ENCODE measurements at regions not wholly inside any gene's neighbourhood (a gene's known extent, or its start where the extent isn't known, plus 50 kb on each side); places are given as distances from the start of the nearest gene placed in this dataset.

DNA sequence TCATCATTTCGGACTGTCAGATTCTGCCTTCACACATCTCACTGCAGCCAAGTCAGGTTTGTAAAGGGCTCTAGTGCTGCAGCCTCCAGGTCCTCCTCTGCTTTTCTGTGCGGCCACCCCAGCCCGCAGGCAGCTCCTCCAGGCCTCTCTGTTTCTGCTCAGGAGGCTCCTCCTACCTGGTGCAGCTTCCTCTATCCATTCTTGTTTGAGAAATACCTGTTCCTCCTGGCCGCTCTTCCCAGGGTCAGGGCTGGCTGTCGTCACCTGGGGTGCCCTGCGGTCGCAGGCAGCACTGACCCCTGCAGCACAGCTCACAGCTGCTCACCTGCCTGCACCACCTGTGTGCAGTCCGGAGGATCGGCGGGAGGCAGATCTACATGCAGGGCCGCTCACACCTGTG, 387.7 kb upstream of the IRX4 start:
- H4K20me1 ChIP-seq (ENCODE audit: insufficient read depth), result no peaks in the 10 kb centered on the region
- H3K79me2 ChIP-seq (ENCODE audit: insufficient read depth, low read depth), result no peaks in the 10 kb centered on the region
- no peak overlapping the region for H3K4me3 ChIP-seq (IDR thresholded peaks at IDR 0.05; ENCODE audit: insufficient read depth, low read depth, low read length)
- H3K9ac ChIP-seq, result no peak overlapping the region
- no peak overlapping the region for H3K27ac ChIP-seq
- TF ChIP-seq, protein P1, sequence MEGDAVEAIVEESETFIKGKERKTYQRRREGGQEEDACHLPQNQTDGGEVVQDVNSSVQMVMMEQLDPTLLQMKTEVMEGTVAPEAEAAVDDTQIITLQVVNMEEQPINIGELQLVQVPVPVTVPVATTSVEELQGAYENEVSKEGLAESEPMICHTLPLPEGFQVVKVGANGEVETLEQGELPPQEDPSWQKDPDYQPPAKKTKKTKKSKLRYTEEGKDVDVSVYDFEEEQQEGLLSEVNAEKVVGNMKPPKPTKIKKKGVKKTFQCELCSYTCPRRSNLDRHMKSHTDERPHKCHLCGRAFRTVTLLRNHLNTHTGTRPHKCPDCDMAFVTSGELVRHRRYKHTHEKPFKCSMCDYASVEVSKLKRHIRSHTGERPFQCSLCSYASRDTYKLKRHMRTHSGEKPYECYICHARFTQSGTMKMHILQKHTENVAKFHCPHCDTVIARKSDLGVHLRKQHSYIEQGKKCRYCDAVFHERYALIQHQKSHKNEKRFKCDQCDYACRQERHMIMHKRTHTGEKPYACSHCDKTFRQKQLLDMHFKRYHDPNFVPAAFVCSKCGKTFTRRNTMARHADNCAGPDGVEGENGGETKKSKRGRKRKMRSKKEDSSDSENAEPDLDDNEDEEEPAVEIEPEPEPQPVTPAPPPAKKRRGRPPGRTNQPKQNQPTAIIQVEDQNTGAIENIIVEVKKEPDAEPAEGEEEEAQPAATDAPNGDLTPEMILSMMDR (conservative IDR thresholded peaks at IDR 0.05; ENCODE audit: low read depth, low read length), result no peak
- H3K4me1 ChIP-seq (ENCODE audit: low read depth, poor library complexity, severe bottlenecking), result no peaks in the 10 kb centered on the region
- H2AFZ ChIP-seq (ENCODE audit: low read depth), result no peak overlapping the region
- H3K27me3 ChIP-seq (ENCODE audit: insufficient read depth, low read depth), result no peaks in the 10 kb centered on the region
- H3K4me2 ChIP-seq, result no peak overlapping the region
- H3K36me3 ChIP-seq (ENCODE audit: insufficient read depth), result no peaks in the 10 kb centered on the region

DNA sequence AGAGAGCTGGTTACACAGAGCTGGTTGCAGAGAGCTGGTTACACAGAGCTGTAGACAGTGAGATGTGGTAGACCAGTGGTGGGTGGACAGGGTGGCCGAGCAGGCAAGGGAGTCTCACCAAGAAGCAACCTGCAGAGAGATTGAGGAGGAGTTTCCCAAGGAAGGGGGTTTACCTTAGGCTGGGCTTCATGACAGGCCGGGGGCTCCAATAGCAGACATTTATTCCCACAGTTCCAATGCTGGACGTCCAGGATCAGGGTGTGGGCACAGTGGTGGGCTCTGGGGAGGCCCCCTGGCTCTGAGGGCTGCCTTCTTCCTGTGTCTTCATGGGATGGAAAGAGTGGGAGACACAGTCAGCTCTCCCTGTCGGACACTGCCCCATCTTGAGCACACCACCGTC, 386.9 kb upstream of the IRX4 start:
- Histone ChIP-seq H3K4me2 (no peak overlapping the region), H3K4me3 (IDR thresholded peaks at IDR 0.05; ENCODE audit: insufficient read depth, low read depth, low read length) (no peak overlapping the region), H4K20me1 (ENCODE audit: insufficient read depth) (no peaks in the 10 kb centered on the region), H3K9ac (no peak overlapping the region), H3K27ac (no peak overlapping the region), H3K27me3 (ENCODE audit: insufficient read depth, low read depth) (no peaks in the 10 kb centered on the region), H2AFZ (ENCODE audit: low read depth) (no peak overlapping the region), H3K79me2 (ENCODE audit: insufficient read depth, low read depth) (no peaks in the 10 kb centered on the region), H3K36me3 (ENCODE audit: insufficient read depth) (no peaks in the 10 kb centered on the region), H3K4me1 (ENCODE audit: low read depth, poor library complexity, severe bottlenecking) (no peaks in the 10 kb centered on the region)
- TF ChIP-seq, protein P1 (conservative IDR thresholded peaks at IDR 0.05; ENCODE audit: low read depth, low read length), result no peak

DNA sequence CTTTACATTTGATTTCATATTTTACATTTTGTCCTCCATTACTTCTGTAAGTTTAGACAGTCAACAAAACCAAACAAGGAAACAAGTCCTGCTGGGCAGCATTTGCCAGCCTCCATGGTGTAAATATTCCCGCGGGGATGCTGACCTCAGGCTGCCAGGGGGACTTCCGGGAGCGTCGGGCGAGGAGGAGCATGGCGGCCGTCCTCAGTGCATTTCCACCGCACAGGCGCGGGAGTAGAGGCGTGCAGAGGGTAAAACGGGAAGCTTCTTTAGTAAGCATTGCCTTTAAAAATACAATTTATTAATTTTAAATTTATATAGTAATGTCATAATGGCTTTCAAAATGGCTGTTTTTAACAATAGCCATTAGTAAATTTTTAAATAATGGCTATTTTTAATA, 385.3 kb upstream of the IRX4 start:
- TF ChIP-seq, protein P1 (conservative IDR thresholded peaks at IDR 0.05; ENCODE audit: low read depth, low read length), result no peak
- H3K27ac ChIP-seq, result no peak overlapping the region
- H3K4me3 ChIP-seq (IDR thresholded peaks at IDR 0.05; ENCODE audit: insufficient read depth, low read depth, low read length), result no peak overlapping the region
- no peaks in the 10 kb centered on the region for H3K4me1 ChIP-seq (ENCODE audit: low read depth, poor library complexity, severe bottlenecking)
- H4K20me1 ChIP-seq (ENCODE audit: insufficient read depth), result no peaks in the 10 kb centered on the region
- H3K36me3 ChIP-seq (ENCODE audit: insufficient read depth), result no peaks in the 10 kb centered on the region
- no peaks in the 10 kb centered on the region for H3K27me3 ChIP-seq (ENCODE audit: insufficient read depth, low read depth)
- H3K9ac ChIP-seq, result no peak overlapping the region
- no peak overlapping the region for H3K4me2 ChIP-seq
- H2AFZ ChIP-seq (ENCODE audit: low read depth), result no peak overlapping the region
- H3K79me2 ChIP-seq (ENCODE audit: insufficient read depth, low read depth), result no peaks in the 10 kb centered on the region

DNA sequence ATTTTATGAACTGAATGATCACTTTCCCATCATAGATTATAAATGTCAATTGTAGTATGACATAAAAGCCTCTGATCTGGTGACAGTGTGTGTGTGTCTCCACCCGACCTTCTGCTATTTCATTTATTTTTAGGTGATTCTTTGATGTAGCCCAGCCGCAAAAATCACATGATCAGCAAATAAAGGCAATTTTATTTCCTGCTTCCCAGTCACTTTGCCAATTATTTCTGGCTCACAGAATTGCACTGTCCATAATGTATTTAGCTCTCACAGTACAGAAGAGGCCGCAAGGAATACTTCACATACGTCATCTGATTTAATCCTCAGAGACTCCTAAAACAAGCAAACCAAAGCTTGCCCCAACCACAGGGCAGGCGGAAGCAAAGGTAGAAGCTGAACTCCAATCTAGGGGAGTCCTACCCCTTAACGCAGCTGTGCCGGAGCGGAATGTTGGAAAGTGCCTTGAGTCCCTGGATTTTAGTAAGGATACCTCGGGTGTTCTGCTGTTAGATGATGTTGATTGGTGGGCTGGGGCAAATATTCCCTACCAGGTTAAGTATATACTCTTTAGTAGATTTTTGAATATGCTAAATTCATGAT, 384.0 kb upstream of the IRX4 start:
- Histone ChIP-seq H3K36me3 (ENCODE audit: insufficient read depth) (no peaks in the 10 kb centered on the region), H3K27ac (no peak overlapping the region), H3K9ac (no peak overlapping the region), H2AFZ (ENCODE audit: low read depth) (no peak overlapping the region), H3K79me2 (ENCODE audit: insufficient read depth, low read depth) (no peaks in the 10 kb centered on the region), H3K4me1 (ENCODE audit: low read depth, poor library complexity, severe bottlenecking) (no peaks in the 10 kb centered on the region), H4K20me1 (ENCODE audit: insufficient read depth) (no peaks in the 10 kb centered on the region), H3K4me2 (no peak overlapping the region), H3K4me3 (IDR thresholded peaks at IDR 0.05; ENCODE audit: insufficient read depth, low read depth, low read length) (no peak overlapping the region), H3K27me3 (ENCODE audit: insufficient read depth, low read depth) (no peaks in the 10 kb centered on the region)
- TF ChIP-seq, protein P1 (conservative IDR thresholded peaks at IDR 0.05; ENCODE audit: low read depth, low read length), result no peak

Data from KMS-11 (cell line).